NCI-H69 (cell line): ENCODE measurements at regions not wholly inside any gene's neighbourhood (a gene's known extent, or its start where the extent isn't known, plus 50 kb on each side); places are given as distances from the start of the nearest gene placed in this dataset.
A peak's percentile ranks its signal among the peaks of the same experiment; 100 is the strongest.

Experiments used
- DNase-seq: peaks from one replicate; lab custom pipeline; 2025; lab: John Stamatoyannopoulos, UW

DNA sequence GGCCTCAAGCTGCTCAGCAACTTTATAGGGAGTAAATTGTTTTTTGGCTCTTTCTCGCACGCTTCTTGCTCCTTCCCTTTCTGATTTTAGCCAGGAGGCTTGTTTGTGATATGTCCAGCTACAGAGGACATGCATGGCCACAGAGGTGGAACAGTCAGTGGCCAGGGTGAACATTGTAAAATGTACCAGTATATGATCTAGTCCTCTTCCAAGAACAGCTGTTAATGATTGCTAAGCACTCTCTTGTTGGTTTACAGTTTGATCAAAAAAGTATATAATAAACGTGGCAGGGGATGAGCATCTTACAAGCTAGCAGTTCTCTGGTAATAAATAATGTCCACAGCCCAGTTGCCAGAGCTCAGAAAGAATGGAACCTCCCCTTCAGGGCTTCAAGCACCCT lies 461.7 kb upstream of the DYNLRB2 start:
- no peak for DNase-seq

DNA sequence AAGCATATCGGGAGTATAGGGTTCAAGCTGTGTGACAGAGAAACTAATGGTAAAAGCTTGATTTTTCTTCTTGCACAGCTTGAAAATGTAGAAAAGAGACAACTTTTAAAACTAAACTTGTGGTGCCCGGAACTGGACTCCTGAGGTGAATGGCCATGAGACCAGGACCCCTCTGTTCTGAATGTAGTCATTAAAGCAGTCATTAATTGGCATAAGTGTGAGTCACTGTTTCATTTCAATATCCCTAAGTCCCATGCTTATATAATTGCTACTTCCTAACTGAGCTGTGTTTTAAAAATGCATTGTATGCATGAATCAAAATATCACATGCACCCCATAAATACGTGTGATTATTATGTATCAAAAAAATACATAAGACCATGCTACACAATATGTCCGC lies 463.1 kb upstream of the DYNLRB2 start:
- DNase-seq, result no peak

DNA sequence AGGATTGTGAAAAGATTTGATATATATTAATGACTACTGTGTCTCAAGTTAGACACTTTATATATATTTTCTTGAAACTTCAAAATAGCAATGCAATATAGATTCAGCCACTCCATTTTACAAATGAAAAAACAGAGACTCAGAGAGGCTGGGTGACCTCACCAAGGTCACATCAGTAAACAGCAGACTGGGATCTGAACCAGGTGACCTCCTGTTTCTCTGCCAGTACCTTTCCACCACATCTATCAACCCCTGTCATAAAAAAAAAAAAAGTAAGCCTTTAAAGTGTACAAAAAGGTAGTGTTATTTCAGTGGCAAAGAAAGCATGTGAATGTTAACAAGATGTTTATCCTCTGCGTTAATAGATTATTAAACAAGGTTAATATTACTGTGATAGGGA lies 466.5 kb upstream of the DYNLRB2 start:
- no peak for DNase-seq

DNA sequence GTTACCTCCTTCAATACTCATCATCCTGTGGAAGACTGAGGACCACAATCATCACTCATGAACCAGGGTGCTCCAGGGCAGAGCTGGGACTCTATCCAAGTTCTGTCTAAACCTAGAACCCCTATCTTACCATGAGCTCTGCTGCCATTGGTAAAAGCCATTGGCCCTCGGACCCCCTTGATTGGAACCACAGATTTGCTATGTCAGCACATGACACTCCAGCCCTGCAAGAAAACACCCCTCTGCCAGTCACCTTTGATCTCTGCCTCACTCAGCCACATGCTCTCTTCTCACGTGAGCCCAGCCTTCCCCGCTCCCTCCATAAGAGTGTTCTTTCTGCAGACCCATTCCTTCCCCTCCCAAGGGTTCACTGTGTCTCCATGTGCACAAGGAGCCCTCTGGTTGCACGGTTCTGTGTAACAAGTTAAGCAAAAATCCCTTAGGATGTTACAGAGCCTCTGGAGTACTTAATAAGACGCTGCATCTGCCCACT lies 468.8 kb upstream of the DYNLRB2 start:
- DNase-seq, result no peak

DNA sequence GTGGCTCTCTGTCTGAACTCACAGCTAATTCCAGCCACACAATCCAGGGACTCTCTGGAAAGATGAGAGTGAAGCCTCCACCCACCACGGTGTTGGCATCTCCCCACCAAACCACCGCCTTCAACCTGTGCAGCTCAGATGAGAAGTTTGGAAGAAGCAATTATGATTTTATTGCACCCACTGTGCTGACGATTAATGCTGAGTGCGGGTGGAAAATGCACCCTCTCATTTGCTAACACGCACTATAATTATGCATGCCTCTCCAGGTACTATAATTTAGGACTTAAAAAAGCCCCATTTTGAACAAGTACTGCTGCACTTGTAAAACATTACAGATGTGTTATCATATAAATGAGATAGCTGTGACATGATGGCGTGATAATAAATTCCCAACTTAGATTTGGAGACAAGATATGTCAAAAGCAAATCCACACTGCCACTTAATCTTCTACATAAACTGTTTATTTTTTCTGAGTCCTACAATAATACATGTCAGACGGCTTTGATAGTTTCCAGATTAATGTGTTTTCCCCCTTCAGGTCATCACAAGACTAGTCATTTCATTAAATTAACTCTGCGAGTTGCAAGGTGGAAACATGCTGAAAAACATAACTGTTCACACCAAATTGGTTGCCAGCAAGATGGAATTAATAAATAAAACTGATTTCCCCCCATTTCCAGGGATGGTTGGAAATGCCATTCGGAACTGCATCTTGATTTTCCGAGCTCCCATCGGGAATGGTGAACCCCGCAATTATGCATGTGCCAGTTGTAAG lies 466.5 kb upstream of the MAF start:
- peak; percentile 36 for DNase-seq

DNA sequence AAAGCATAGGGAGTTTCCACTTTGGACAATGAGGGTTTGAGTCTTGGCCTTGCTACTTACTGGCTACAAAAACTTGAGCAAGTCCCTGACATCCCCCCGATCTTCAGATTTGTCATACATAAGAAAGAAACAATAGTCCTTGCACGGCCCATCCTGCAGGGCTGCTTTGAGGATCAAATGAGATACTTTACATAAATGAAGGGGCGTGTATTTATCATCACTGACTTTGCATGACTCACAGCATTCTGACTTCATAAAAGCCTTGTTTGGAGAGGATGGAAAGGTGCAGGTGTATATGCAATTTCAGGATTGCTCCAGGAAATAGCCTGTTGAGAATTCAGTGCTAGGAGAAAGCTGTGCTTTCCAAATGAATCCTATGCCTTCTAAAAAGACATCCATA lies 465.0 kb upstream of the MAF start:
- peak; percentile 0 for DNase-seq

DNA sequence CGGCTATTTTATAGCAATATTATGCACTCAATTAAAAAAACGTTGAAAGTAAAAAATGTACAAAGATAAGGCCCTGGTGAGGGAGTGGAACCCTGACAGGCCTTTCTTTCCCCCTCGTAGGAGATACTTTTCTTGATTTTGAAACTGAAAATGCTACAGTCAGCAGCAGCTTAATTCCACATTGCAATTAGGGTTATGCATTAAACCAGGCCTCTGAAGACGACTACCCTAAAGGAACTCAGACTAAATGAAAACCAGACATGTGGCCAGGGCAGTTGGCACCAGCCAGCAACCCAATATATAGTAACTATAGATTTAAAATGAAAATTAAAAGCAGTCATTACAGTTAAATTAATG lies 463.2 kb upstream of the MAF start:
- DNase-seq, result no peak

DNA sequence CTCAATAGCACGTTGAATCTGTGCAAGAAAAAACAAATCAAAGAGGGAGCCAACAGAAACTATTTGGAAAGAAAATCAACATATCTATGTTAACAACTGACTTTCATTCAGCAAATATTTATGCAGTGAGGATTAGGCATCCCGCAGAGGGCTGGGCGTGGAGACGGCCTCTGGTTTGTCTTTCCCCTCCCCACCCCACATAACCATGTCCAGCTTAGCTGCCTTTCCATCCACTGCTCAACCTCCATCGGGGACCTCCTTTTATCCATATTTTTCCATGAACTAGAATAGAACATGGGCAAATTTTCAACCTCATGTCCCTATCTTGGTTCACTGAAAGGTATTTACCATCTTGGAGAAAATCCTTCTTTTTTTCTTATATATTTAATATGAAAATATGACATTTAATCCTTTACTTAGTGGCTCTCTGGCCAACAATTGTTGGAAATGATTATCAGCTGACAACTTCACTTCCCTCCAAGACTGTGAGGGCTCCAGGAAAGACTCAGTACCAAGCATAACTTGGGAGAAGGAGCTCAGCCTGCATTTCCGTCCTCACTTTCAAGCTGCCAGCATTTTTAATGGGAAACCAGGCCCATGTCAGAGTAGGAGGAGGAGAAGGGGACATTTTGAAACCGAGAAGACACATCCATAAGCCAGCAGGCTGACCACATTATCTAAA lies 462.6 kb upstream of the MAF start:
- no peak for DNase-seq

DNA sequence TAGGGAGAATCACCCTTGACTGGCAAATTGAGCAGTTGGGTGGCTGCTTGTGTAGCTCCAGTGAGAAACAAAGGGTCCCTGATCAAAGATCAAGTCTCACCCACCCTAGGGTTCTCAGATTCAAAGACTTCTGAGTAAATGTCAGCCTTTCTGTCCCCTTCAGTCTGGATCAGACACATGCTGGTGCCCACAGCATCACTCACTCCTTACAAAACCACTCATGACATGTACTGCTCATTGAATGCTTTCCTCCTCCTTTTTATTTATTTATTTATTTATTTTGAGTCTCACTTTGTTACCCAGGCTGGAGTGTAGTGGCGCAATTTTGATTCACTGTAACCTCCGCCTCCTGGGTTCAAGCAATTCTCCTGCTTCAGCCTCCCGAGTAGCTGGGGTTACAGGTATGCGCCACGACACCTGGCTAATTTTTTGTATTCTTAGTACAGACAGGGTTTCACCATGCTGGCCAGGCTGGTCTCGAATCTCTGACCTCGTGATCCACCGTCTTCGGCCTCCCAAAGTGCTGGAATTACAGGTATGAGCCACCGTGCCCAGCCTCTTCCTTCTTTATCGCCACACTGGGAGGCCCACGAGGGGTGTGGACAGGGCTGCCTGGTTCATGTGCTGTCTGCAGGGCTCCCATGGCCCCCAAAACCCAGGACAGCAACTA lies 462.0 kb upstream of the MAF start:
- no peak for DNase-seq

DNA sequence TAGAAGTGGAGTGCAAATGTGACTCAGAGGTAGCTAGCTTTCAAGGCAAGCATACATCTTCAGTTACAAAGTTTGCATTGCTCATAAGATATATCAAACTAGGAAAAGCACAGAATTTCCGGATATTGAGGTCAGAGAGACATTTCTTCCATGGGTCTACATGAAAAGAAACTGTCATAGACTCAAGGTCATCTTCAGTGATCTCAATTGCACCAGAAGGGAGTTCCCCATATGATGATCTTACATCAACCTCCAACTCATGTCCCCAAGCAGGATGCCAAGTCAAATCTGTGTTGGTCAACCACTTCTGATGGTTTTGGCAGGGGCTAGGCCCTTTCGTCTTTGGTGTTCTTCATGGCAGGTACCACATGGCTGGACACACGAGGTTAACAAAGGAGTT lies 459.9 kb upstream of the MAF start:
- DNase-seq, result no peak

DNA sequence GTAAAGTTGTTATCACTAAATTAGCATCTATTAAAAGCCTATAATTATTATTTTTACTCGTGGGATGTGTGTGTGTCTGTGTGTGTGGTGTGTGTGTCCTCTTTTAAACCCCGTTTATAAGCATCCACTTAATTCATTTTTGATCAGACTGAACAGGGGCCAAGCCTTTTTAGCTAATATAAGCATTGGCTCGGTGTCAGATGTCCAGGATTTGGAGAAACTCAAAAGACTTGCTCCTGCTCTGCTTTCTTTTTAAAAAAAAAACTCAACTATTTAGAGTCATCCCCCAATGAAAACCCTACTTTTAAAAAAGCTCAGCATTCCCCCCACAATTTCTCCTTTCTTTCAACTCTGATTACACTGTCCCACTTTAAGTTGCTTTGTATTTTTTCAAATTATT lies 459.3 kb upstream of the MAF start:
- no peak for DNase-seq

DNA sequence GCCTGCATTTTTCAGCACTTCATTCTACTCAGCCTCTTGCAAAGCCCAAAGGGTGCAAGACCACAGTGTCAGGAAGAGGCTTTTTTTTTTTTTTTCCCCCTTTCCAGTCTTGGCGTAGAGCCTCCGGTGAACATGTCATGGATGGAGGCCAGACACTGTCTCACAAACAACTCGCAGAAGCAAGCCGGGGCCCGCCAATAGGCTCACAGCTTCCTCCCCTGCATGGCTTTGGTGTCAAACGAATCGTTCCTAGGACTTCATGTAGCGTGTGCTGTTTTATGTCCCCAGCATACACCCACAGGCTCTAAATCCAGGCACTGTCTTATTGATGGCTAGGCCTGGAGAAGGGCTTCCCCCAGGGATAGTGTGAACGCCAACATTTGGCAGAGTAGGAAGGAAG lies 457.7 kb upstream of the MAF start:
- no peak for DNase-seq

DNA sequence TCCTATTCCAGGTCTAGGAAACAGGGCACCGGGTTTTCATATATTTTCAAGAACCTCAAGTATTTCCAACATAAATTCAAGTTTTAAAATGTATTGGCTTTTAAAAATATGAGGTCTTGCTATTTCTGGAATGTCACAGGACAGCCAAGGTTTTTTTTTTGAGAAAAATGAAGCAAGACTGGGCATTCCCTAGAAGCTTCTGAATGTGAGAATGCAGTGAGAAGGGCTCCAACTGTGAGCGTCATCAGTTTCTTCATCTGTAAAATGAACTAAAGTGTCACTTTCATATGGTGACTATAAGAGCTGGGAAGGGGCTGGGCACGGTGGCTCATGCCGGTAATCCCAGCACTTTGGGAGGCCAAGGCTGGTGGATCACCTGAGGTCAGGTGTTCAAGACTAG lies 455.8 kb upstream of the MAF start:
- no peak for DNase-seq

DNA sequence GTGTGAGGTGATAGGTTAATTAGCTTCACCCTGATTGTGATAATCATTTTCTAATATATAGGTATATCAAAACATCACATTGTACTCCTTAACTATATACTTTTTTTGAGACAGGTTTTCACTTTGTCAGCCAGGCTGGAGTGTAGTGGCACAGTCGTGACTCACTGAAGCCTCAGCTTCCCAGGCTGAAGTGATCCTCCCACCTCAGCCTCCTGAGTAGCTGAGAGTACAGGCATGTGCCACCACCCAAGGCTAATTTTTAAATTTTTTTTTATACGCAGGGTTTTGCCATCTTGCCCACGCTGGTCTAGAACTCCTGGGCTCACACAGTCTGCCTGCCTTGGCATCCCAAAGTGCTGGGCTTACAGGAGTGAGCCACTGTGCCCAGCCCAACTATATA lies 455.3 kb upstream of the MAF start:
- DNase-seq, result no peak

DNA sequence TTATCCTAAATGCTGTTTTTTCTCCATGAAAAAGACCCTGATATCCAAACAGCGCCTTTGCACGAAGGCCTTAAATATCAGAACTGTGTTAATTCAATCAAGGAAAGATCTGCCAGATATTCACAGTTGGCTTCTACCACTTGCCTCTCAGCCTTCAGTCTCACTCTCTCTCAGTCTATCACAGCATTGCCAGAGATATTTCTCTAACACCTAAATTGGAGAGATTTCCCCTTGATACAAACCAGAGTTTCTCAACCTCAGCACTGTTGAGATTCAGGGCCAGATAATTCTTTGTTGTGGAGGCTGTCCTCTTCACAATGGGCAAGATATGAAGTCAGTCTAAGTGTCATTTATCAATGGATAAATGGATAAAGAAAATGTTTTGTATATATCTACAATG lies 454.1 kb upstream of the MAF start:
- DNase-seq, result no peak

DNA sequence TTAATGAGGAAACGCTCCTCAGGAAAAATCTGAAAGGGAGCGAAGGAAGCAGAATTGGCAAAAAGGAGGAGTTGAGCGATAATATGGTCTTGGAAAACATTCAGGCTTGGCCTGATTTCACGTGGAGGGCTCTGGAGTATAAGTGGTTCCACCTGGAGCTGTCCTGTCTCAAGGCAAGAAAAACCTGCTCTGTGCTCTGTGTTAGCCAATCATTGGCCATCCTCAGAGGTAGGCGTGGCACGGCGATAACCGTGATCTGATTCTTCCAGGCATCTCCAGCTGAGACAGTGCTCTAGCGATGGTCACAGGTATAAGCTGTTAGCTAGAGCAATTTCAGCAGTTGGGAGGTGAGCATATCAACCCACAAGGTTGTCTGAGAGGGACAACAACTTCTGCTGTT lies 450.5 kb upstream of the MAF start:
- no peak for DNase-seq

DNA sequence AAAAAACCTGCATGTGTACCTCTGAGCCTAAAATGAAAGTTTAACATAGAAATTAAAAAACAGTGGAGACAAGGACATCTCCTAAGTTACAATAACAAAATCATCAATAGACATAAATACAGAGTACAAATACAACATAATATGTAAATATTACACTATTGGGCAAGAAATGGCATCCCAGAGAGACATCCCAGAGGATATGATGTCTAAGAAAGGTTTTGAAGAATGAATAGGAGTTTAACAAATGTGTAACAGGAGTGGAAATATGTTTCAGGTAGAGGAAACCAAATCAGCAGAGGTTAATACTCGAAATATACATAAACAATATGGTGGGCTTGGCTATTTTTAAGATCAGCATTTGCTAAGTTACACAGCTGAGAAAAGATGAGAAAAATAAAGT lies 447.7 kb upstream of the MAF start:
- no peak for DNase-seq

DNA sequence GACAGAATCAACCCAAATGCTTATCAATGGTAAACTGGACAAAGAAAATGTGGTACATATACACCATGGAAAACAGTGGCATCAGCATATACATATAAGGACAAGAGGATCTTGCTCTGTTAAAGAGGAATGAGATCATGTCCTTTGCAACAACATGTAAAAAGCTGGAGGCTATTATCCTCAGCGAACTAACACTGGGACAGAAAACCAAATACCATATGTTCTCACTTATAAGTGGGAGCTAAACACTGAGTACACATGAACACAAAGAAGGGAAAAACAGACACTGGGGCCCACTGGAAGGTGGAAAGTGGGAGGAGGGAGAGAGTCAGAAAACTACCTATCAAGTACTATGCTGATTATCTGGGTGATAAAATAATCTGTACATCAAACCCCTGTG lies 447.3 kb upstream of the MAF start:
- DNase-seq, result no peak

DNA sequence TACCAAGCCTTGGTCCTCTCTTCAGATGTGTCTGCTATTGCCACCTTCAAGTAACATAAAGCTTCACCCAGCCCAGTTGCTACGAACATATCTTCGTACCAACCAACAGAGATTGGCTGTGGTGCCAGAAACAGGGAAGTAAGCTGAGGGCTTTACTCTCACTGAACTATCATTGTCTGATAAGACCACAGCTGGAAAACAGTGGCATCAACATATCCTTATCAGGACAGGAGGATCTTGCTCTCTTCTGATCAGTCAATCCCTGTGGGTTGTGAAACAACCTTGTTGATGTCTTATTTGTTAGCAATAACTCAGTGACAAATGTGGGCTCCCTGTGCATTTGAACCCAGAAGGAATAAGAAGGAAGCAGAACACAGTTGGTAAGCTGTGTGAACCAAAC lies 446.3 kb upstream of the MAF start:
- DNase-seq, result no peak

DNA sequence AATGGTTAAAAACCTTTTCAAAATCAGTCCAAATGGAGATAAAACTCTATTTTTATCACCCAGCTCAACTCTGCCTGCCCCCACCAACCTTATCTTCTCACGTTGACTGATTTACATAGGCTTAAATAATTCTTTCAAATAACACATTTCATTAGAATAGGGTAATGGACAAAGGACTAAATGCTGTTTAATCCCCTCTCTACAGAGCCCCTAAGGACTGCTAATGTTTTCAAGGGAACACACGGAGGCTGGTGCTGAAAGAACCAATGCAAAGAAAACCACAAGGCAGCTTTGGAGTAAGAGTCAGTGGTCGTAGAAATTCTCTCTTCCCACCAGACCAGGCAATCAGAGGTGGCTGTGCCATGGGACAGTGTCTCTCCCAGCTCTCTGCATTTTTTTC lies 445.7 kb upstream of the MAF start:
- DNase-seq, result no peak

DNA sequence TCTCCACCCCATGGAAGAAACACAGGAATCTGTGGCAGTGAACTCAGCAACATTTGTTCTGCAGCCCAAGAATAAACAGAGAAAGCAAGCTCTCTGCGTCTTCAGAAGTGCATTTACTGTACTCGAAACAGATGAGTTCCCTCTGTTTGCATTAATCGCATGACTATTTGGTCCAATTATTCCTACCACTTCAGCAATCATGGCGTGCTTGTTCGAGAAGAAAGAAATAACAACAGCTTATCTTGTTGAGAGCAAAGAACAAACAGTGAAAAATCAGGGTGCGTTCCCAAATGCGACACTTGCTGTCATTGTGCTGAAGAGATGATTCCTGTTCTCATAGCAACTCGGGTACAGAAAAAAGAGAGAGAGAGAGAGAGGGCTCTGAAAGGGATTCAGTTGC lies 445.3 kb upstream of the MAF start:
- DNase-seq, result no peak

DNA sequence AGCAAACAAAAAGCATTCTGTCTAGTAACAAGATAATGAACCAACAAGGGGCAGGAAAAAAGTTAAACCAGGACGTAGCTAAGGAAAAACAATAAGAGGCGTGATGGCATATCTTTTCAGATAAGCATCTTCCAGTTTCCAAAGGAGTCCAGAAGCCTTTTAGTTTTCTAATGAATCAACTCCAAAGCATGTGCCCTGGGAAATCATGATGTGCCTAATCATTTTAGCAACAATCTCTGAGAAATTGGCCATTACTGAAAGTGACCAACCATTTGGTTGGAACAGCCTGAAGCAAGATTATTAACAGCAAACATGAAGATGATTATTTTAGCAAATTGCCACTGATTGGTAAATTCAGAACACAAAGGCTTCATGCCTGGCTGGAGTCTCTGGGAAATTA lies 440.9 kb upstream of the MAF start:
- DNase-seq, result no peak

DNA sequence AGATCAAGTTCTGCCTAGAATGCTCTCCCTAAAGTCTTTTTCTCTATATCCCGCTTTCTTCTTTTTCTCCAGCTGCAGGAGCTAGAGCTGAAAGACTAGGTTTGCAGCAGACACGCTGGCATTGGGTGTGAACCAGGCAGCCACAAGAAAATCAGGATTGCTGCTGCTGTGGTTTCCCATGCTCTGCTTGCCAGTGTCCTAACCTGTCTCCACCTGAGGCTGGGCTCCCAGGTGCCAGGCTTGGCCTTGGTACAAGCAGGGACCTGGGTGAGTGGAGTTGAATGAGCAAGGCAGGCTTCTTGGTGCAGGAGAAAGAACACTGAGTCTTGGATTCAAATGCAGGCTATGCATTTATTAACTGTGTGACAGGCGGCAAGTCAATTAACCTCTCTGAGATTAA lies 440.3 kb upstream of the MAF start:
- no peak for DNase-seq
